SK-N-SH (cell line): ENCODE measurements at regions not wholly inside any gene's neighbourhood (a gene's known extent, or its start where the extent isn't known, plus 50 kb on each side); places are given as distances from the start of the nearest gene placed in this dataset.

Experiments
- CTCF ChIA-PET: fragments of 300-600, 350-600 bp; formaldehyde crosslinking; extraction: SDS; loops from one replicate; lab custom pipeline; 2021; lab: Yijun Ruan, JAX
- POLR2A ChIA-PET: fragments of 350-600 bp; sonication (Branson Sonifier 250); formaldehyde crosslinking; extraction: SDS; loops from one replicate; lab custom pipeline; 2020; ENCODE audit warnings: antibody characterized with exemption, inconsistent platforms; lab: Yijun Ruan, JAX
- DNase-seq: peaks from one replicate; pipeline ENCODE4 v3.0.0; 2012
- H2AFZ ChIP-seq: fragments of 200-600 bp; sonication (generic); 2 replicates; pipeline ENCODE4 v1.8.1; 2016; ENCODE audit warnings: antibody characterized with exemption, mild to moderate bottlenecking, low read depth
- H3F3A ChIP-seq: fragments of 200-600 bp; sonication (generic); replicated peaks from 2 replicates; pipeline ENCODE3; 2016; ENCODE audit warnings: antibody characterized with exemption, mild to moderate bottlenecking; ENCODE audit not compliant: insufficient read depth
- H3K27ac ChIP-seq, 2 experiments: fragments of 200-500 bp in 1 of 2; fragments of 200-600 bp in 1 of 2; sonication (Bioruptor generic) in 1 of 2; sonication (generic), shearing (Covaris generic) in 1 of 2; 2 replicates each; pipeline versions ENCODE4 v1.5.1 to v1.6.1; 2014 to 2016; ENCODE audit warnings: low read depth in 2 of 2, inconsistent platforms in 1 of 2, low read length in 1 of 2, mild to moderate bottlenecking in 1 of 2, mixed read lengths in 1 of 2
- H3K27me3 ChIP-seq: fragments of 200-600 bp; sonication (generic), shearing (Covaris generic); 2 replicates; pipeline ENCODE4 v1.6.1; 2016; ENCODE audit warnings: mixed run types; ENCODE audit not compliant: insufficient read depth
- H3K36me3 ChIP-seq, 2 experiments: fragments of 200-500 bp in 1 of 2; fragments of 200-600 bp in 1 of 2; sonication (Bioruptor generic) in 1 of 2; sonication (generic) in 1 of 2; replicated peaks in 1 of 2; 2 replicates each; pipeline versions ENCODE3 to v1.5.1; 2014 to 2016; ENCODE audit warnings: low read length in 1 of 2, mild to moderate bottlenecking in 1 of 2; ENCODE audit not compliant: insufficient read depth in 2 of 2, control insufficient read depth in 1 of 2
- H3K4me1 ChIP-seq, 2 experiments: fragments of 200-500 bp in 1 of 2; fragments of 200-600 bp in 1 of 2; sonication (Bioruptor generic) in 1 of 2; sonication (generic), shearing (Covaris generic) in 1 of 2; 2 replicates each; pipeline versions ENCODE4 v1.5.1 to v1.6.1; 2014 to 2016; ENCODE audit warnings: low read depth in 1 of 2, low read length in 1 of 2, mixed run types in 1 of 2; ENCODE audit not compliant: insufficient read depth in 2 of 2, control insufficient read depth in 1 of 2
- H3K4me2 ChIP-seq: fragments of 200-600 bp; sonication (generic), shearing (Covaris generic); 2 replicates; pipeline ENCODE4 v1.6.1; 2017; ENCODE audit warnings: mixed run types
- H3K4me3 ChIP-seq, 2 experiments: fragments of 200-500 bp in 1 of 2; fragments of 200-600 bp in 1 of 2; sonication (Bioruptor generic) in 1 of 2; sonication (generic), shearing (Covaris generic) in 1 of 2; 2 replicates each; pipeline versions ENCODE4 v1.5.1 to v1.8.1; 2014 to 2016; ENCODE audit warnings: low read depth in 2 of 2, inconsistent platforms in 1 of 2, low read length in 1 of 2, mild to moderate bottlenecking in 1 of 2, mixed read lengths in 1 of 2, moderate library complexity in 1 of 2
- H3K79me2 ChIP-seq: fragments of 200-600 bp; sonication (generic); 2 replicates; pipeline ENCODE4 v1.8.1; 2017; ENCODE audit warnings: mild to moderate bottlenecking; ENCODE audit not compliant: insufficient read depth
- H3K9ac ChIP-seq: fragments of 200-600 bp; sonication (generic); 2 replicates; pipeline ENCODE4 v1.6.1; 2017; ENCODE audit warnings: mixed run types
- H3K9me2 ChIP-seq: fragments of 200-600 bp; sonication (generic); 2 replicates; pipeline ENCODE4 v1.6.1; 2017; ENCODE audit warnings: mixed run types
- H3K9me3 ChIP-seq: fragments of 200-600 bp; sonication (generic); 2 replicates; pipeline ENCODE4 v1.6.1; 2017; ENCODE audit warnings: mixed run types, mild to moderate bottlenecking, moderate library complexity
- H4K20me1 ChIP-seq: fragments of 200-600 bp; sonication (generic); 2 replicates; pipeline ENCODE4 v1.6.1; 2017; ENCODE audit warnings: mild to moderate bottlenecking, mixed run types; ENCODE audit not compliant: insufficient read depth
- CTCF ChIP-seq: fragments of 200-600 bp; sonication (generic); IDR thresholded peaks from 2 replicates; pipeline ENCODE4 v1.6.1; 2017; ENCODE audit warnings: antibody characterized with exemption, mild to moderate bottlenecking, moderate library complexity
- ELF1 ChIP-seq: IDR thresholded peaks from 2 replicates; pipeline ENCODE4 v1.4.0; 2012
- EZH2phosphoT487 ChIP-seq: fragments of 200-600 bp; sonication (generic); IDR thresholded peaks from 2 replicates; pipeline ENCODE4 v1.6.1; 2017; ENCODE audit warnings: low read depth, mixed run types, mild to moderate bottlenecking, antibody characterized with exemption, moderate library complexity, borderline replicate concordance
- FOSL2 ChIP-seq: IDR thresholded peaks from 2 replicates; pipeline ENCODE4 v1.4.0; 2012; ENCODE audit warnings: low read depth, mild to moderate bottlenecking, moderate library complexity, borderline replicate concordance
- FOXM1 ChIP-seq: IDR thresholded peaks from 2 replicates; pipeline ENCODE4 v1.4.0; 2012; ENCODE audit warnings: low read depth, mild to moderate bottlenecking
- JUND ChIP-seq: IDR thresholded peaks from 2 replicates; pipeline ENCODE4 v1.4.0; 2012
- NRF1 ChIP-seq: IDR thresholded peaks from 2 replicates; pipeline ENCODE4 v1.6.1; 2012; ENCODE audit warnings: low read depth, mild to moderate bottlenecking, low read length
- REST ChIP-seq: IDR thresholded peaks from 2 replicates; pipeline ENCODE4 v1.6.1; 2012; ENCODE audit warnings: mild to moderate bottlenecking, low read depth, low read length, moderate library complexity
- RFX5 ChIP-seq: IDR thresholded peaks from 2 replicates; pipeline ENCODE4 v1.6.1; 2012; ENCODE audit warnings: mild to moderate bottlenecking, improper control_type of control experiment, low read length
- RXRA ChIP-seq: IDR thresholded peaks from 2 replicates; pipeline ENCODE4 v1.4.0; 2012; ENCODE audit warnings: low read depth, mild to moderate bottlenecking, borderline replicate concordance
- SMC3 ChIP-seq: IDR thresholded peaks from 2 replicates; pipeline ENCODE4 v1.6.1; 2012; ENCODE audit warnings: low read depth, low read length, improper control_type of control experiment
- TAF1 ChIP-seq: IDR thresholded peaks from 2 replicates; pipeline ENCODE4 v1.6.1; 2012; ENCODE audit warnings: low read depth, mild to moderate bottlenecking, low read length, moderate library complexity, borderline replicate concordance
- TCF12 ChIP-seq: IDR thresholded peaks from 2 replicates; pipeline ENCODE4 v1.4.0; 2012
- USF2 ChIP-seq: fragments of 150-350 bp; IDR thresholded peaks from 2 replicates; pipeline ENCODE4 v1.6.1; 2017; ENCODE audit warnings: antibody characterized with exemption, low read length, low read depth, borderline replicate concordance
- WGBS: methylation state at CpG from one replicate; pipeline ENCODE4 v1.1.6; 2017; ENCODE audit warnings: low lambda C conversion rate; 5-methylcytosine and 5-hydroxymethylcytosine counted together

DNA sequence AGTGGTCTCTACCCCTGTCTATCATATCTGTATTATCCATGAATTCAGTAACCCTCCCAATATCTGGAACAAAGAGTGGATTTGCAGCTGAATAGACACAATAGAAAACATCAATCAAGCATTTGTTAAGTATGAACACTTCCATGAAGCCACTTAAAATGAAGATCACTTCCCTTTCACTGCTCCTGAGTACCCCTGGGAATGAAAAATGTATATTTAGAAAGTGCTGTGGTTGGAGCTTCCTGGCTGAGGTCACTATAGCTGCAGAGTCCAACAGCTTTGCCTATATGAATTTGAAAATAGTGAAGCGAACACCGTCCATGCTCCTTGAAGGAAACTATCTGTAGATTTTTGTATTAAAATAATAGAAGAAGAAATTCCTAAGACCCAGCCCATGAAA lies 227.0 kb downstream of the DTHD1 start:
- H3K36me3 ChIP-seq, result no peaks in the 10 kb centered on the region
- no peaks in the 10 kb centered on the region for H3K9me2 ChIP-seq
- ChIA-PET POLR2A (no interaction called here), CTCF (no interaction called here)
- H3K79me2 ChIP-seq, result no peaks in the 10 kb centered on the region
- H3K9me3 ChIP-seq, result no peaks in the 10 kb centered on the region
- no peaks in the 10 kb centered on the region for H3F3A ChIP-seq
- no peak overlapping the region for H3K4me3 ChIP-seq
- DNase-seq, result no peak
- no peak overlapping the region for H2AFZ ChIP-seq
- H3K9ac ChIP-seq, result no peak overlapping the region
- no peak for TF ChIP-seq USF2
- no peak for TF ChIP-seq FOSL2
- TF ChIP-seq FOXM1, result no peak
- no peak for TF ChIP-seq REST
- TF ChIP-seq TAF1, result no peak
- TF ChIP-seq RXRA, result no peak
- no peak for TF ChIP-seq SMC3
- TF ChIP-seq CTCF, result no peak
- TF ChIP-seq ELF1, result no peak
- no peaks in the 10 kb centered on the region for H3K27me3 ChIP-seq
- no peaks in the 10 kb centered on the region for H4K20me1 ChIP-seq
- no peak overlapping the region for H3K4me2 ChIP-seq
- no peak overlapping the region for H3K27ac ChIP-seq
- 5% methylated on average over 2 of the region's 2 CpGs for WGBS
- no peaks in the 10 kb centered on the region for H3K4me1 ChIP-seq

DNA sequence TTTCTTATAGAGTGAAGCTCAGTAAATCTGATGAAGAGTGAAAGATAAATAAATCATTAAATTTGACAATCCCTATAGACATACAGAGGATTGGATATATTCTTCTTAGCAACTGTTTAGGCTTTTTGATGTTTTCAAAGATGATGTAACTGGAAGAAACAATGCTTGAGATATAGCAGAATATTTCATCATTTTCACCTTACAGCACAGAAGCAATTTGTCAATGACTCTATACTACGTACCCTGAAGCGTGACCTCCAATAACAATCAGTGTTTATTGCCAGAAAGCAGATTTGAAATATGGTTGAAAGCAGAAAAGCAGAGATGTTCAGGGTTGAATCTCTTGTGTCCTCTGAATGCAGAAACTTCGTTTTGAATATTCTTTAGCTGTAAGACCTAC lies 228.4 kb downstream of the DTHD1 start:
- no peaks in the 10 kb centered on the region for H3K36me3 ChIP-seq
- H3K4me3 ChIP-seq, result no peak overlapping the region
- no peak overlapping the region for H3K4me2 ChIP-seq
- POLR2A ChIA-PET, result no interaction called here
- no peaks in the 10 kb centered on the region for H3F3A ChIP-seq
- DNase-seq, result no peak
- CTCF ChIA-PET, result no interaction called here
- TF ChIP-seq REST, result no peak
- TF ChIP-seq RFX5, result no peak
- no peak for TF ChIP-seq TCF12
- TF ChIP-seq EZH2phosphoT487, result no peak
- TF ChIP-seq JUND, result no peak
- no peak for TF ChIP-seq NRF1
- H3K9me2 ChIP-seq, result no peaks in the 10 kb centered on the region
- H2AFZ ChIP-seq, result no peak overlapping the region
- H3K4me1 ChIP-seq, result no peaks in the 10 kb centered on the region
- no peaks in the 10 kb centered on the region for H3K9me3 ChIP-seq
- H3K27me3 ChIP-seq, result no peaks in the 10 kb centered on the region
- no peak overlapping the region for H3K9ac ChIP-seq
- H3K27ac ChIP-seq, result no peak overlapping the region
- WGBS, result 2% methylated on average over 3 of the region's 3 CpGs
- no peaks in the 10 kb centered on the region for H3K79me2 ChIP-seq
- no peaks in the 10 kb centered on the region for H4K20me1 ChIP-seq
